ENCODE measurements at regions not wholly inside any gene's neighbourhood (a gene's known extent, or its start where the extent isn't known, plus 50 kb on each side); places are given as distances from the start of the nearest gene placed in this dataset.
"Not testable (repeated sequence)": the region's sequence is repeated elsewhere in the genome, so short reads cannot be mapped to it uniquely, and the experiment has no call there.

GRCh38 chr1:178038372-178038771 is 55.5 kb upstream of the RASAL2 start:
- no peak for TF ChIP-seq CTCF (IDR thresholded peaks at IDR 0.05; ENCODE audit: extremely low read depth, low read depth, low read length)
- peak overlapping the region; percentile 71 for H3K27ac ChIP-seq (ENCODE audit: low read depth, low read length)
- peak overlapping the region; percentile 94 for H3K4me2 ChIP-seq (ENCODE audit: insufficient read depth, low read length)

GRCh38 chr1:178039891-178040290 is 54.0 kb upstream of the RASAL2 start:
- Histone ChIP-seq H4K20me1 (ENCODE audit: insufficient read depth, low read length) (no peaks in the 10 kb centered on the region), H3K27ac (ENCODE audit: low read depth, low read length) (no peak overlapping the region), H3K9me3 (ENCODE audit: low read depth, low read length) (no peaks in the 10 kb centered on the region), H3K4me1 (ENCODE audit: insufficient read depth, low read length) (peaks cover 5% of the 10 kb centered on the region), H3K4me2 (ENCODE audit: insufficient read depth, low read length) (no peak overlapping the region), H3K79me2 (ENCODE audit: insufficient read depth, low read length) (no peaks in the 10 kb centered on the region), H3K27me3 (ENCODE audit: insufficient read depth, low read length) (no peaks in the 10 kb centered on the region), H3K36me3 (ENCODE audit: insufficient read depth, low read length) (no peaks in the 10 kb centered on the region), H3K4me3 (ENCODE audit: insufficient read depth, low read length) (no peak overlapping the region), H2AFZ (ENCODE audit: low read length) (no peak overlapping the region)
- no peak for DNase-seq (ENCODE audit: insufficient read length, low spot score, missing footprints)
- no peak for TF ChIP-seq CTCF (IDR thresholded peaks at IDR 0.05; ENCODE audit: extremely low read depth, low read depth, low read length)

More at GRCh38 chr1:178038372-178038771, 55.5 kb upstream of the RASAL2 start:
- peaks cover 5% of the 10 kb centered on the region for H3K4me1 ChIP-seq (ENCODE audit: insufficient read depth, low read length)
- no peaks in the 10 kb centered on the region for H3K36me3 ChIP-seq (ENCODE audit: insufficient read depth, low read length)
- peak overlapping the region; percentile 81 for H3K4me3 ChIP-seq (ENCODE audit: insufficient read depth, low read length)
- peak overlapping the region; percentile 87 for H2AFZ ChIP-seq (ENCODE audit: low read length)
- no peaks in the 10 kb centered on the region for H3K9me3 ChIP-seq (ENCODE audit: low read depth, low read length)
- no peaks in the 10 kb centered on the region for H3K27me3 ChIP-seq (ENCODE audit: insufficient read depth, low read length)
- no peaks in the 10 kb centered on the region for H4K20me1 ChIP-seq (ENCODE audit: insufficient read depth, low read length)
- no peak for DNase-seq (ENCODE audit: insufficient read length, low spot score, missing footprints)
- no peaks in the 10 kb centered on the region for H3K79me2 ChIP-seq (ENCODE audit: insufficient read depth, low read length)

- H3K4me3 ChIP-seq (ENCODE audit: insufficient read depth, low read length); H3K4me1 ChIP-seq (ENCODE audit: insufficient read depth, low read length); H3K27me3 ChIP-seq (ENCODE audit: insufficient read depth, low read length); DNase-seq (ENCODE audit: insufficient read length, low spot score, missing footprints); H3K9me3 ChIP-seq (ENCODE audit: low read depth, low read length); H3K36me3 ChIP-seq (ENCODE audit: insufficient read depth, low read length); H3K4me2 ChIP-seq (ENCODE audit: insufficient read depth, low read length); H2AFZ ChIP-seq (ENCODE audit: low read length); H3K79me2 ChIP-seq (ENCODE audit: insufficient read depth, low read length); H4K20me1 ChIP-seq (ENCODE audit: insufficient read depth, low read length); H3K27ac ChIP-seq (ENCODE audit: low read depth, low read length): not testable (repeated sequence)
Observed at GRCh38 chr1:178043940-178044339, 50.0 kb upstream of the RASAL2 start.

Data from osteoblast (primary cell).